ENCODE measurements at regions not wholly inside any gene's neighbourhood (a gene's known extent, or its start where the extent isn't known, plus 50 kb on each side); places are given as distances from the start of the nearest gene placed in this dataset.
A peak's percentile ranks its signal among the peaks of the same experiment; 100 is the strongest.

DNA sequence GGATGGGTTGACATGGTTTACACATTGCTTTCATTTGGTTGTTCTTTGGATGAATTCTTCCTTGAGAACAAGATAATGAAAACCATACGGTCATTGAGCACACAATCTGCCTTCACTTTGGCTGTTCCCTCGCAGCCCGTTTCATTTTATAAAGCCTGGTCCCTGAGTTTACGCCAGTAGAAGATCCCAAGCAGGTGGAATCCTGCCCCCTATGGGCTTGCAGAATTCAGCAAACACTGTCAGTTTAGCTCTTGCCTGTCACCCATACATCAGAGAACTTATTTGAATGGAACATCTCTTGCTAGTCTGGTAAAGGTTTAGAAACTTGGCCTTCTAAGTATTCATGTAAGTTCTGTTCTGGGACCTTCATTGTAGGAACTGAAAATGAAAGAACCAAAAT lies 666.4 kb upstream of the ZEB2 start:
- Histone ChIP-seq H3K27me3 (ENCODE audit: control insufficient read depth in 1 of 2, insufficient read depth in 2 of 2, low read length in 1 of 2) (no peaks in the 10 kb centered on the region), H3K4me3 (ENCODE audit: low read length in 2 of 2) (no peak overlapping the region), H3K9me3 (ENCODE audit: control insufficient read depth, low read length) (no peaks in the 10 kb centered on the region), H3K36me3 (ENCODE audit: control insufficient read depth in 1 of 2, insufficient read depth in 2 of 2, low read length in 1 of 2) (no peaks in the 10 kb centered on the region), H3K4me1 (ENCODE audit: control insufficient read depth in 1 of 2, insufficient read depth in 2 of 2, low read length in 2 of 2) (no peaks in the 10 kb centered on the region), H3K27ac (ENCODE audit: low read depth in 1 of 2, low read length in 2 of 2) (no peak overlapping the region)
- DNase-seq (no peak), ATAC-seq (ENCODE audit: low FRiP score) (peak; percentile 56)
- intact Hi-C loops (cut with DNase I): no loop called here
- 71 to 76% methylated on average over 4 of the region's 4 CpGs for WGBS, 2 donors

DNA sequence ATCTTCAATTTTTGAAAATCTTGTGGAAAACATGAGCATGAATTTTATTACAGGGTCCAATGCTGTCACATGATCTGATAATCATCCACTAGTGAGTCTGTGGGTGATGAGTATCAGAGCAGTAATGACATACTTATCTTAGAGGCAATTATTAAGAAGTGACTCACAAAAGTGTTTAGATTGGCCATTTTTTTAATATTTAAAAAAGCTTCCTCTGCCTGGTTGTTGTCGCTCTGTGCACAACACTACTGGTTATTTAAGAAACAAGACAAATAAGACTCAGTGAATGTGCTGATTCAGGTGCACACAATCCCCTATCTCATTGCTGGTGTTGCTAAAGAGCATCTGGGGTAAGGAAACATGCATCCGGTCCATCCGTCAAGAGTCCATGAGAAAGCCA lies 665.8 kb upstream of the ZEB2 start:
- Histone ChIP-seq H3K27ac (ENCODE audit: low read depth in 1 of 2, low read length in 2 of 2) (no peak overlapping the region), H3K4me1 (ENCODE audit: control insufficient read depth in 1 of 2, insufficient read depth in 2 of 2, low read length in 2 of 2) (no peaks in the 10 kb centered on the region), H3K27me3 (ENCODE audit: control insufficient read depth in 1 of 2, insufficient read depth in 2 of 2, low read length in 1 of 2) (no peaks in the 10 kb centered on the region), H3K9me3 (ENCODE audit: control insufficient read depth, low read length) (no peaks in the 10 kb centered on the region), H3K4me3 (ENCODE audit: low read length in 2 of 2) (no peak overlapping the region), H3K36me3 (ENCODE audit: control insufficient read depth in 1 of 2, insufficient read depth in 2 of 2, low read length in 1 of 2) (no peaks in the 10 kb centered on the region)
- ATAC-seq (ENCODE audit: low FRiP score): peak; percentile 58
- DNase-seq: no peak
- intact Hi-C loops (cut with DNase I): no loop called here
- 89 to 93% methylated on average over 3 of the region's 3 CpGs for WGBS, 2 donors

DNA sequence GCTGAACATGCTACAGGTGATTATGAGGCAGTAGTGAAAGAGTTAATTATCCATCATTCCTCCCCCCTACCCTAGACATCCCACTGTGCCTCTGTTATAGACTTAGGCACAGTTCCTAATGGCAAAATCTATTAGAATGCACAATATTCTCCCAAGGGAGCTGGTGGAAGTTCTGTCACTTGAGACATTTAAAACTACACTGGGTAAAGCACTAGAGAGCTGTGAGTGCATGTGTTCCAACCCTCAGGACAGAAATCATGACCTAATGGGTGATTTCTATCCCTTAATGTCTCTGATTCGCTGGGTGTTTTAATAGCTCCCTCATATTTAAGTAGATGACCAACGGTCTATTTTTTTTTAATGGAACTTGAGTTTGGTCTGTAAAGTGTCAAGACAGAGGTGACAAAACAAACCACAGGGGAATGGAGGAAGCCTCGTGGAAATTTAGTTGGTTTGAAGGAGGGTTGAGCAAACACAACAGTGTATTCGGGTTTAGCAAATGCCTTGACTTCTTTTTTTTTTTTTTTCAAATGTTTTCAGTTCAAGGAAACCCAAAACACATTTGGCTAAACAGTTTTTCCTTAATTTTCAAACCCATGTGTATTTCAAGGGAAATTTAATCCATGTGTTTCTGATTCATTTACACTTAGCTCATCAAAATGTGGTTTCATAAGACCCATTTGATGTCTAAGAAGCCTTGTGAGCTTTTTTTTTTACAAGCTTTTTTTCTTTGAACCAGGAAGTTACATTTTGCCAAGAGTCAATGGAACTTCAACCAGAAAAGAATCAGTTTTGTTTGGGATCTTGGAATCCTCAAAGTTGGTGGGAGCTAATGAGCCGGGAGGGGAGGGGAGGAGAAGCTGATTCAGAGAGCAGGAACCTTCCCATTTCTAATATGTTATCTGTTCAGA lies 665.1 kb upstream of the ZEB2 start:
- no peak overlapping the region for H3K27ac ChIP-seq (ENCODE audit: low read depth in 1 of 2, low read length in 2 of 2)
- WGBS, 2 donors: 73 to 75% methylated on average over 5 of the region's 5 CpGs
- ATAC-seq (ENCODE audit: low FRiP score): peak; percentile 64

DNA sequence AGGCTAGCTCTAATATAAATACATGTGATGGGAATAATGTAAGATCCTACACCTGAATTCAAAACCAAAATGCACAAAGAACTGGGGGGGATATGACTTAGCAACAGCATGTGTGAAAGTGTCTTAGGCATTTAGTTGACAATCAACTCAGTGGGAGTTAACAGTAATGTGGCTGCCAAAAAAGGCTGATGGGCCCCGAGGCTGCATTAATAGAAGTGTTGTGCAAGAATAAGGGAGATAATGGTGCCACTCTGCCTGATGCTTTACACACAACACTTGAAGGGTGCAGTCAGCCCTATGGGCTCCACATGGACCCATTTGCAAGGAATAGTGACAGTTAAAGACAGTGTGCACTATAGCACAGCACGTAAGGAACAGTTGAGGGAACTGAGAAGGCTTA lies 649.4 kb upstream of the ZEB2 start:
- intact Hi-C loops (cut with DNase I): no loop called here
- ATAC-seq (ENCODE audit: low FRiP score): no peak
- H3K27ac ChIP-seq (ENCODE audit: low read depth in 1 of 2, low read length in 2 of 2): no peak overlapping the region
- H3K4me3 ChIP-seq (ENCODE audit: low read length in 2 of 2): no peak overlapping the region
- no peaks in the 10 kb centered on the region for H3K9me3 ChIP-seq (ENCODE audit: control insufficient read depth, low read length)
- H3K27me3 ChIP-seq (ENCODE audit: control insufficient read depth in 1 of 2, insufficient read depth in 2 of 2, low read length in 1 of 2): no peaks in the 10 kb centered on the region
- H3K36me3 ChIP-seq (ENCODE audit: control insufficient read depth in 1 of 2, insufficient read depth in 2 of 2, low read length in 1 of 2): no peaks in the 10 kb centered on the region
- no peak for DNase-seq
- H3K4me1 ChIP-seq (ENCODE audit: control insufficient read depth in 1 of 2, insufficient read depth in 2 of 2, low read length in 2 of 2): no peaks in the 10 kb centered on the region
- 89 to 95% methylated on average over 2 of the region's 2 CpGs for WGBS, 2 donors

More for the DNA sequence above, 665.1 kb upstream of the ZEB2 start:
- no peak for DNase-seq
- no peaks in the 10 kb centered on the region for H3K36me3 ChIP-seq (ENCODE audit: control insufficient read depth in 1 of 2, insufficient read depth in 2 of 2, low read length in 1 of 2)
- intact Hi-C loops (cut with DNase I): no loop called here
- no peak overlapping the region for H3K4me3 ChIP-seq (ENCODE audit: low read length in 2 of 2)
- H3K9me3 ChIP-seq (ENCODE audit: control insufficient read depth, low read length): no peaks in the 10 kb centered on the region
- no peaks in the 10 kb centered on the region for H3K4me1 ChIP-seq (ENCODE audit: control insufficient read depth in 1 of 2, insufficient read depth in 2 of 2, low read length in 2 of 2)
- H3K27me3 ChIP-seq (ENCODE audit: control insufficient read depth in 1 of 2, insufficient read depth in 2 of 2, low read length in 1 of 2): no peaks in the 10 kb centered on the region

DNA sequence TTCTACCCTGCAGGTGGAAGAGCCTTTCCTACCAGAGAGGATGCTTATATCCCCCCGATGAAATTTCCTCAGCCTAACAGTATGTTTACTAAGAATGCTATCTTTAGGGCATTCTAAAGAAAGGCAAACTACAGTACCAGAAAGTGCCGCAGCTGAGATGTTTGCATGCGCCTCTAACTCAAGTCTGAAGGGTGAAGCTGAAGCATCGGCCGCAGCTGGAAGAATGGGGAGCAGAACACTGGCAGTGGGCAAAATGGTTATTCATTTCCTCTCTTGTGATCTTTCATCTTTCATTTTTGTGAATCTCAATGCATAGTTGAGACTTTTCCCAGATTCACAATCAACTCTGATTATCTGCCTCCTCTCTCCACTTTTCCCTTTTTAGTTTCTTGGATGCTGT lies 648.2 kb upstream of the ZEB2 start:
- intact Hi-C loops (cut with DNase I): no loop called here

DNA sequence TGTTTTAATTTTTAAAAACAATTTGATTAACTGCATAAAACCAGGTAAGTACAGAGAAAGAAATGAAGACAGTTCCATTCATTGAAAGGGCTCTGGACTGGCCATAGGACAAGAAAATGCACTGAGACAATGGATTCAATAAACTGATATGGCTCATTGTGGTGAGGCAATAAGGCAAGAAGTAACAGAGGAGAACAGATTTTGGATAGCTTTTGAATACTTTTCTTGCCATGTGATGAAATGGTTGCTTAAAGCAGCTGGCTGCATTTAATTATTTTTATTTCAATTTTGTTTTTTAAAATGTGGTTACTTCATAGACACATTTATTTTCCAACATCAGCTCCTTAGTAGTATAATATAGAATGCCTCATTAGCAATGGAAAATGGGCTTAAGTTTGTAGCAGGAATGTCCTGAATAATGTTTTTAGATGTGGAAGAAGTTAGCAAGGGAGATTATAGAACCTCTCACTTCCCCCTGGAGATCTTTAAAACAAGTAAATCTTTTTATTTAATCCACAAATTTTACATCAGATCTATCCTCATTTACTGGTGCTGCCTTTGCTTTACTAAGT lies 646.9 kb upstream of the ZEB2 start:
- ATAC-seq (ENCODE audit: low FRiP score) (no peak), DNase-seq (no peak)
- H3K36me3 ChIP-seq (ENCODE audit: control insufficient read depth in 1 of 2, insufficient read depth in 2 of 2, low read length in 1 of 2): no peaks in the 10 kb centered on the region
- intact Hi-C loops (cut with DNase I): no loop called here
- no peaks in the 10 kb centered on the region for H3K9me3 ChIP-seq (ENCODE audit: control insufficient read depth, low read length)
- no peak overlapping the region for H3K4me3 ChIP-seq (ENCODE audit: low read length in 2 of 2)
- no peaks in the 10 kb centered on the region for H3K4me1 ChIP-seq (ENCODE audit: control insufficient read depth in 1 of 2, insufficient read depth in 2 of 2, low read length in 2 of 2)
- H3K27ac ChIP-seq (ENCODE audit: low read depth in 1 of 2, low read length in 2 of 2): no peak overlapping the region
- H3K27me3 ChIP-seq (ENCODE audit: control insufficient read depth in 1 of 2, insufficient read depth in 2 of 2, low read length in 1 of 2): no peaks in the 10 kb centered on the region

More for the DNA sequence above, 648.2 kb upstream of the ZEB2 start:
- ATAC-seq (ENCODE audit: low FRiP score) (no peak), DNase-seq (no peak)
- no peak overlapping the region for H3K4me3 ChIP-seq (ENCODE audit: low read length in 2 of 2)
- no peaks in the 10 kb centered on the region for H3K27me3 ChIP-seq (ENCODE audit: control insufficient read depth in 1 of 2, insufficient read depth in 2 of 2, low read length in 1 of 2)
- no peaks in the 10 kb centered on the region for H3K36me3 ChIP-seq (ENCODE audit: control insufficient read depth in 1 of 2, insufficient read depth in 2 of 2, low read length in 1 of 2)
- 69 to 70% methylated on average over 5 of the region's 5 CpGs for WGBS, 2 donors
- no peak overlapping the region for H3K27ac ChIP-seq (ENCODE audit: low read depth in 1 of 2, low read length in 2 of 2)
- no peaks in the 10 kb centered on the region for H3K9me3 ChIP-seq (ENCODE audit: control insufficient read depth, low read length)
- H3K4me1 ChIP-seq (ENCODE audit: control insufficient read depth in 1 of 2, insufficient read depth in 2 of 2, low read length in 2 of 2): no peaks in the 10 kb centered on the region

DNA sequence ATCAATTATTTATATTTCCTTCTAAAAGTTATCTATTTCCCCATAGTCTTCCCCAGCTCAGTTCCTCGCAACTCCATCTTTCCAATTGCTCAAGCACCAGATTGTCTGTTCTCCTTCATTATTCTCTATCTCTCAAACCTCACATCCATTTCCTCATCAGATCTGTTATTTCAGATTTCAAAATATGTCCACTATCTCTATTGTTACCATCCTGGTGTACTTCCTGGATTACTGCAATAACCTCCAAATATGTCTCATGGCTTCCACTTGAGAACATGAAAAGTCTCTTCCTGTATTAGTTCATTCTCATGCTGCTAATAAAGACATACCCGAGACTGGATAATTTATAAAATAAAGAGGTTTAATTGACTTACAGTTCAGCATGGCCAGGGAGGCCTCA lies 641.7 kb upstream of the ZEB2 start:
- ATAC-seq (ENCODE audit: low FRiP score) (no peak), DNase-seq (no peak)
- intact Hi-C loops (cut with DNase I): no loop called here
- no peaks in the 10 kb centered on the region for H3K9me3 ChIP-seq (ENCODE audit: control insufficient read depth, low read length)
- H3K4me1 ChIP-seq (ENCODE audit: control insufficient read depth in 1 of 2, insufficient read depth in 2 of 2, low read length in 2 of 2): no peaks in the 10 kb centered on the region
- 96 to 97% methylated on average over 2 of the region's 2 CpGs for WGBS, 2 donors
- H3K4me3 ChIP-seq (ENCODE audit: low read length in 2 of 2): no peak overlapping the region
- no peaks in the 10 kb centered on the region for H3K36me3 ChIP-seq (ENCODE audit: control insufficient read depth in 1 of 2, insufficient read depth in 2 of 2, low read length in 1 of 2)
- no peaks in the 10 kb centered on the region for H3K27me3 ChIP-seq (ENCODE audit: control insufficient read depth in 1 of 2, insufficient read depth in 2 of 2, low read length in 1 of 2)
- H3K27ac ChIP-seq (ENCODE audit: low read depth in 1 of 2, low read length in 2 of 2): no peak overlapping the region

DNA sequence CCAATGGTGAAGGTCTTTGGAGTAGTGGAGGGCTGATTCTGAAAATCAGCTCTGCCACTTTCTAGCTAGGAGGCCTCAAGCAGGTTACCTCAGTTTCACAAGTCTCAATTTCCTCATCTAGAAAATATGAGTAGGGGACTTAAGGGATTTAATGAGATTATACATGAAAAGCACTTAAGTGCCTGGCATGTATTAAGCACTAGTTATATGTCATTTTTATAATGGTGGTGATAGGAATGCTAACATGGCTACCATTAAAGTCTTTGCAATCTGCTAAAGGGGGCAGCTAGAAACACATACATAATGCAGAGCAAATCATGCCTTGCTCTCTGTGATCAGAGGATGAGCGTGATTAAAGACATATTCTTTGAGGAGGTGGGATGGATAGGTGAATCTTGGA lies 640.9 kb upstream of the ZEB2 start:
- no peak overlapping the region for H3K4me3 ChIP-seq (ENCODE audit: low read length in 2 of 2)
- no peak for ATAC-seq (ENCODE audit: low FRiP score)

DNA sequence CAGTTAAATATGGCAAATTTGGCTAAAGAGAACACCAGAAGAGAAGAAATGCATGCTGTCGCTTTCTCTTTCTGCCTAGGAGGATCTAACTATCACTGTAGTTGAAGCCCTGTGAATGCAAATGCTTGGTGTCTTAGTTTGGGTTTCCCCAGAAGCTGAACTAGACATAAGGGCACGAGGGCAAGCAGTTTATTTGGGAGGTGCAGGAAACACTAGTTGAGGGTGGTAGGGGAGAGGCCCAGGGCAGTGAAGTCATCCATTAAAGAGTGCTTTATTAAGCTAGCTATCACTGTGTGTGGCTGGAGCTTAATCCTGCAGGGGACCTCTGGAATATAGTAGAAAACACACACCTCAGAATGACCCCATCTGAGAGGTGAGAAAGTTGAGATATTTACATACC lies 639.8 kb upstream of the ZEB2 start:
- intact Hi-C loops (cut with DNase I): no loop called here
- WGBS, 2 donors: 83 to 92% methylated on average over 2 of the region's 2 CpGs
- ATAC-seq (ENCODE audit: low FRiP score): no peak
- no peaks in the 10 kb centered on the region for H3K9me3 ChIP-seq (ENCODE audit: control insufficient read depth, low read length)
- no peaks in the 10 kb centered on the region for H3K36me3 ChIP-seq (ENCODE audit: control insufficient read depth in 1 of 2, insufficient read depth in 2 of 2, low read length in 1 of 2)
- no peaks in the 10 kb centered on the region for H3K27me3 ChIP-seq (ENCODE audit: control insufficient read depth in 1 of 2, insufficient read depth in 2 of 2, low read length in 1 of 2)
- no peak overlapping the region for H3K4me3 ChIP-seq (ENCODE audit: low read length in 2 of 2)
- H3K4me1 ChIP-seq (ENCODE audit: control insufficient read depth in 1 of 2, insufficient read depth in 2 of 2, low read length in 2 of 2): no peaks in the 10 kb centered on the region
- no peak overlapping the region for H3K27ac ChIP-seq (ENCODE audit: low read depth in 1 of 2, low read length in 2 of 2)
- DNase-seq: no peak

More for the DNA sequence above, 640.9 kb upstream of the ZEB2 start:
- Histone ChIP-seq H3K27me3 (ENCODE audit: control insufficient read depth in 1 of 2, insufficient read depth in 2 of 2, low read length in 1 of 2) (no peaks in the 10 kb centered on the region), H3K4me1 (ENCODE audit: control insufficient read depth in 1 of 2, insufficient read depth in 2 of 2, low read length in 2 of 2) (no peaks in the 10 kb centered on the region), H3K27ac (ENCODE audit: low read depth in 1 of 2, low read length in 2 of 2) (no peak overlapping the region), H3K9me3 (ENCODE audit: control insufficient read depth, low read length) (no peaks in the 10 kb centered on the region), H3K36me3 (ENCODE audit: control insufficient read depth in 1 of 2, insufficient read depth in 2 of 2, low read length in 1 of 2) (no peaks in the 10 kb centered on the region)
- WGBS, 2 donors: 94 to 100% methylated on average over 1 of the region's 1 CpG
- DNase-seq: no peak
- intact Hi-C loops (cut with DNase I): no loop called here
